Adipocyte (in vitro differentiated cells): ENCODE measurements at regions not wholly inside any gene's neighbourhood (a gene's known extent, or its start where the extent isn't known, plus 50 kb on each side); places are given as distances from the start of the nearest gene placed in this dataset.

Experiments used
- DNase-seq: peaks from one replicate; pipeline ENCODE4 v3.0.0-alpha.2; 2015; ENCODE audit warnings: low read depth
- H3K27me3 ChIP-seq: replicated peaks from 2 replicates; pipeline ENCODE4 v1.7.0; 2013; ENCODE audit warnings: mild to moderate bottlenecking, low read length, moderate library complexity; ENCODE audit not compliant: control insufficient read depth, insufficient read depth
- H3K36me3 ChIP-seq: 2 replicates; pipeline ENCODE4 v1.7.0; 2013; ENCODE audit warnings: low read length, mild to moderate bottlenecking, moderate library complexity; ENCODE audit not compliant: control insufficient read depth, insufficient read depth, severe bottlenecking
- H3K4me1 ChIP-seq: 2 replicates; pipeline ENCODE4 v1.7.0; 2013; ENCODE audit warnings: mild to moderate bottlenecking, low read length, moderate library complexity; ENCODE audit not compliant: control insufficient read depth, insufficient read depth
- H3K4me3 ChIP-seq: 2 replicates; pipeline ENCODE4 v1.7.0; 2013; ENCODE audit warnings: mild to moderate bottlenecking, low read length, moderate library complexity
- H3K9ac ChIP-seq: 2 replicates; pipeline ENCODE4 v1.7.0; 2013; ENCODE audit warnings: mild to moderate bottlenecking, low read length, moderate library complexity
- H3K9me3 ChIP-seq: 2 replicates; pipeline ENCODE4 v1.7.0; 2013; ENCODE audit warnings: mild to moderate bottlenecking, low read length, moderate library complexity; ENCODE audit not compliant: control insufficient read depth

GRCh38 chr7:131021902-131022301 is 287.9 kb upstream of the KLF14 start:
- no peak overlapping the region for H3K4me3 ChIP-seq
- peaks cover 10% of the 10 kb centered on the region for H3K4me1 ChIP-seq
- H3K27me3 ChIP-seq, result no peaks in the 10 kb centered on the region
- H3K9me3 ChIP-seq, result no peaks in the 10 kb centered on the region
- peaks cover 44% of the 10 kb centered on the region for H3K36me3 ChIP-seq
- no peak for DNase-seq
- H3K9ac ChIP-seq, result no peak overlapping the region

DNA sequence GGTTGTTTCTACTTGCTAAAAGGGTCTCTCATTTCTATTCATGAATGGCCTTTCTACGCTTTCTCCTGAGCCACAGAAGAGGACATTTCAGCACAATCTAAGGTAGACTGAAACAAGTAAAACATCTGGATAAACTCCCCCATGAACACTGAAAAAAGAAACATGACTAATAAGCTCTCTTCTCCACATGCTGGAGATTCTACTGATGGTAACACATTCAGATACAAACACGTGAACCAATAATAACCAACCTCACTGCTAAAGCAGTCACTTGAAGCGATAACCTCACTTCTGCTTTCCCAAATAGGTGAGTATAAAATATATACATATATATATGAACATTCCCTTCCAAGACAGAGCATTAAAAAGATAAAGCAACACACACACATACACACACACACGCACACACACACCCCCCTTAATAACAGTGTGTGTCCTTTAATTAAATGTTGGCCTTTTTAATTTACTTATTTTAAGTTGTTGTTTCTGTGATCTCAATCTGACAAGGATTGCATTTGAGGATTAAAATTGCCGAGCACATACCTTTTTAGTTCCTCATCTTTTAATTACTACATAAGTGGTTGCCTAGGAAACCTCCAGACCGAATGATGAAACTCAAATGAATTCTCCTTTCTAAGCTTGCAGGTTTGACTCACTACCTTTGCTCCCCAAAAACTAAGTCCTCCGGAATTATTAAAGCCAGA is 292.4 kb upstream of the KLF14 start:
- peak; percentile 82 for DNase-seq
- H3K4me3 ChIP-seq, result no peak overlapping the region
- no peaks in the 10 kb centered on the region for H3K9me3 ChIP-seq
- H3K9ac ChIP-seq, result no peak overlapping the region
- H3K36me3 ChIP-seq, result peaks cover 30% of the 10 kb centered on the region
- H3K27me3 ChIP-seq, result no peaks in the 10 kb centered on the region
- peaks cover 17% of the 10 kb centered on the region for H3K4me1 ChIP-seq

DNA sequence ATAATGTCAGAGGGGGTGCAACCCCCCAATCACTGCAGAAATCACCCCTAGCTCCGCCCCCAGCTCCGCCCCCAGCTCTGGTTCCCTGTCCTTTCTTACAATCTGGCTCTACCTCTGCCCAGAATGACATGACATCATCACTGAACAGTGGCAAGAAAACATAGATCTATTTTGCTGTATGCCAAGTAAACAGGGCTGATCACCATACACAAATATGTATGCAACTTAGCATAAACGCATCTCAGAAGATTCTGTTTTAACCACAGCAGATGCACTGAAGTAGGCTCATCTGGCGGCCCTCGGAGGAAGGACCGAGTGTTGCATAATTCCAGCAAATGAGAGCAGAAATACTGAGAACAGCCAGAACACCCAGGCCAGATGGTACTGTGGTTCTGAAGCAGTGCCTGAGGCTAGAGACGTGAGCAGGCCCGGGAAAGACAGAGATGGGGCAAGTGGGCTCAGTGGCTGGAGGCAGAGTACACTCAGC is 293.3 kb upstream of the KLF14 start:
- peak; percentile 98 for DNase-seq
- Histone ChIP-seq H3K9me3 (no peaks in the 10 kb centered on the region), H3K4me1 (peaks cover 17% of the 10 kb centered on the region), H3K4me3 (no peak overlapping the region), H3K36me3 (peaks cover 23% of the 10 kb centered on the region), H3K27me3 (no peaks in the 10 kb centered on the region), H3K9ac (no peak overlapping the region)

DNA sequence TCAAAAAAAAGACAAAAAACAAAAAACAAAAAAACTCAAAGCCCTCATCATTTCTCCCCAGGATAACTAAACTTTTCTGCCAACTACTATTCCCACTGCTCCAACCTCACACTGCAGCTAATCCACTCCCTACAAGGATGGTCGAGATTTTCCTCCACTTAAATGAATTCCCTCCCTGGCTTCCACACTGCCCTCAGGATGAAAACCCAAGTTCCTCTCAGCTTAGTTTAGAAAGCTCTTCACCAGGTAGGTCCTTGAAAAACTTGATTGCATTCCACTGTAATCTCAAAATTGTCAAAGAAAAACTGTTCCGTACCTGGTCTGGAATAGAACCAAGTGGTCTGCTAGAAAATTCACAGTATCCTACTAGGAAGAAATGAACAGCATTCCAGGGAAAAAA is 294.3 kb upstream of the KLF14 start:
- Histone ChIP-seq H3K27me3 (no peaks in the 10 kb centered on the region), H3K9me3 (no peaks in the 10 kb centered on the region), H3K4me1 (peaks cover 20% of the 10 kb centered on the region), H3K4me3 (no peak overlapping the region), H3K9ac (no peak overlapping the region), H3K36me3 (peaks cover 21% of the 10 kb centered on the region)
- DNase-seq, result no peak

DNA sequence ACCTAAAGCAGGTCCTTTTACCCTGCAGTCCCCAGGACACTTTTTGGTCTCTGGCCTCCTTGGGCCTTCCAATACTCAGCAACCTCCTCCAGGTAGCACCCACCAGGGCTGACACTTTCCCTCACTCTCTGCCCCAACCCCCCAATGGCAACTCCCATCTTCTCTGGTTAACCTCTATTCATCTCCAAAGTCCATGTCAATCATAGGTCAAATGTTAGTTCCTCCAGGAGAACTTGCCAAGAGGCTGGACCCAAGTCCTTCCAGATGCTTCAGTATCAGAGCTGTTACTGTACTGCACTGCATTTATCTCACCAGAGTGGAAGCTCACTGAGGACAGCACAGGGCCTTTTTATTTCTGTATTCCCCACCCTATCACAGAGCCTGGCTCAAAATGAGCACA is 295.0 kb upstream of the KLF14 start:
- H3K36me3 ChIP-seq, result peaks cover 23% of the 10 kb centered on the region
- peaks cover 20% of the 10 kb centered on the region for H3K4me1 ChIP-seq
- H3K27me3 ChIP-seq, result no peaks in the 10 kb centered on the region
- no peak for DNase-seq
- no peak overlapping the region for H3K9ac ChIP-seq
- no peaks in the 10 kb centered on the region for H3K9me3 ChIP-seq
- H3K4me3 ChIP-seq, result no peak overlapping the region

GRCh38 chr7:131031099-131031868 is 296.4 kb upstream of the MKLN1 start:
- H3K4me3 ChIP-seq, result no peak overlapping the region
- H3K36me3 ChIP-seq, result peaks cover 11% of the 10 kb centered on the region
- H3K9me3 ChIP-seq, result no peaks in the 10 kb centered on the region
- H3K27me3 ChIP-seq, result no peaks in the 10 kb centered on the region
- DNase-seq, result no peak
- H3K9ac ChIP-seq, result no peak overlapping the region
- H3K4me1 ChIP-seq, result peaks cover 27% of the 10 kb centered on the region

- no peak overlapping the region for H3K9ac ChIP-seq
- peaks cover 16% of the 10 kb centered on the region for H3K4me1 ChIP-seq
- no peaks in the 10 kb centered on the region for H3K27me3 ChIP-seq
- no peak for DNase-seq
- no peak overlapping the region for H3K4me3 ChIP-seq
- no peaks in the 10 kb centered on the region for H3K9me3 ChIP-seq
- H3K36me3 ChIP-seq, result peaks cover 11% of the 10 kb centered on the region
These were observed 294.9 kb upstream of the MKLN1 start for GRCh38 chr7:131032786-131033185.

DNA sequence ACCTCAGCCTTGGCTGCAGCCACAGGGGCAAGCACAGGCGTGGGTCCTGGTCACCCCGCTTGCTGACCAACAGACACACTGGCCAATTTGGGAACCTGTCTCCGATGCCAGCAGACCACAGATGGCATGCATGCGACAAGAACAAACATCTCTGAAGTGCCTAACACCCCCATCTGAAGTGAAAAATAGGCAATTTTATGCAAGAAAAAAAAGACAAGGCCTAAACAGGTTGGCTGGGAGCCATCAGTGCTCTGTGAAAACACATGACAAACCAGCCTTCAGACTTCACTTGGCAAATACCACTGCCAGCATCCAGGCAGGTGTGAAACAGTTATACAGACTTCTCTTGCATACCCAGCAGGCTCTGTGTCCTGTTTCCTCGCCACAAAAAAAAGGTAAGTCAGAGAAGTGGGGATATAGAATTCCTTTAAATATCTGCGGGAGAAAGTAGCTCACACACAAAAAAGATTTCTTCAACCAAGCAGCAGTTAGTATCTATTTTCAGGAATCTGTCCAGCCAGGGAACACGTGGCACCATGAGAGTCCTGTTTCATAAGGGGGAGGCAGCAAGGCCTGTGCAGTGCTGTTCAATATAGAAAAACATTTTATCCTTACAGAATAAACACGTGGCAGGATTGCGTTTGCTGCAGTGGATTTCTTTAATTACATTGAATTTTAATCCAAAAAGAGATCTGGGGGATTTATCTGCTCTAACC is 293.4 kb upstream of the MKLN1 start:
- Histone ChIP-seq H3K4me1 (peaks cover 29% of the 10 kb centered on the region), H3K36me3 (peaks cover 12% of the 10 kb centered on the region), H3K27me3 (no peaks in the 10 kb centered on the region), H3K9ac (no peak overlapping the region), H3K9me3 (no peaks in the 10 kb centered on the region), H3K4me3 (no peak overlapping the region)
- no peak for DNase-seq

DNA sequence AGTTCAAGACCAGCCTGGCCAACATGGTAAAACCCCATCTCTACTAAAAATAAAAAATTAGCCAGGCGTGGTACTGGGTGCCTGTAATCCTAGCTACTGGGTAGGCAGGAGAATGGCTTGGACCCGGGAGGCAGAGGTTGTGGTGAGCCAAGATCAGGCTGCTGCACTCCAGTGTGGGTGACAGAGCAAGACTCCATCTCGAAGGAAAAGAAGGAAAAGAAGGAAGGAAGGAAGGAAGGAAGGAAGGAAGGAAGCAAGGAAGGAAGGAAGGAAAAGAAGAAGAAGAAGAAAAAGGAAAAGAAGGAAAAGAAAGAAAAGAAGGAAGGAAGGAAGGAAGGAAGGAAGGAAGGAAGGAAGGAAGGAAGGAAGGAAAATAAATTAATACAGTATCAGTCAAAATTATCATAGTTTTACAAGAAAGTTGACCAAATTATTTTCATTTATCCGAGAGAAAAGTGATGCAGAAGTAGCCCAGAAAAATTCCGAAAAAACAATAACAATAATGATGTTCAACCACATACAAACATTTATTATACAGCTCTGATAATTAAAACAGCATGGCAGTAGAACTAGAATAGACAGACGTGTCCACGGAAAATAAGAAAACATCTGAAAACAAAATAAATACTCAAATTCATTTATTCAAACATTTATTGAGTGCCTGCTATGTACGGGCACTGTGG is 292.4 kb upstream of the MKLN1 start:
- Histone ChIP-seq H3K4me1 (peaks cover 38% of the 10 kb centered on the region), H3K36me3 (peaks cover 9% of the 10 kb centered on the region), H3K4me3 (no peak overlapping the region), H3K9ac (no peak overlapping the region), H3K27me3 (no peaks in the 10 kb centered on the region), H3K9me3 (no peaks in the 10 kb centered on the region)
- DNase-seq, result no peak

GRCh38 chr7:131038153-131038552 is 289.5 kb upstream of the MKLN1 start:
- Histone ChIP-seq H3K4me3 (peak overlapping the region; percentile 61), H3K9ac (peak overlapping the region; percentile 76), H3K4me1 (peaks cover 41% of the 10 kb centered on the region), H3K27me3 (no peaks in the 10 kb centered on the region), H3K36me3 (peaks cover 27% of the 10 kb centered on the region), H3K9me3 (no peaks in the 10 kb centered on the region)
- DNase-seq, result no peak

GRCh38 chr7:131039355-131039762 is 288.3 kb upstream of the MKLN1 start:
- peaks cover 37% of the 10 kb centered on the region for H3K4me1 ChIP-seq
- H3K36me3 ChIP-seq, result peaks cover 24% of the 10 kb centered on the region
- no peaks in the 10 kb centered on the region for H3K9me3 ChIP-seq
- peak; percentile 58 for DNase-seq
- H3K4me3 ChIP-seq, result peak overlapping the region; percentile 61
- peak overlapping the region; percentile 76 for H3K9ac ChIP-seq
- H3K27me3 ChIP-seq, result no peaks in the 10 kb centered on the region
